Thyroid gland (tissue), 4 donors: ENCODE measurements at regions not wholly inside any gene's neighbourhood (a gene's known extent, or its start where the extent isn't known, plus 50 kb on each side); places are given as distances from the start of the nearest gene placed in this dataset.

Source experiments
- POLR2A ChIP-seq, 2 donors: fragments of 450-650 bp; IDR thresholded peaks; one replicate each; pipeline ENCODE4 v1.6.1; 2017; ENCODE audit warnings: antibody characterized with exemption in 2 of 2, mild to moderate bottlenecking in 2 of 2, moderate library complexity in 1 of 2
- TF ChIP-seq, protein P1 (sequence below), 6 experiments: fragments of 200-600 bp in 3 of 6; fragments of 450-650 bp in 3 of 6; sonication (generic) in 3 of 6; IDR thresholded peaks; one replicate each; pipeline ENCODE4 v1.5.1; 2016 to 2019; ENCODE audit warnings: antibody characterized with exemption in 6 of 6, mild to moderate bottlenecking in 2 of 6, inconsistent platforms in 1 of 6, moderate library complexity in 1 of 6

DNA sequence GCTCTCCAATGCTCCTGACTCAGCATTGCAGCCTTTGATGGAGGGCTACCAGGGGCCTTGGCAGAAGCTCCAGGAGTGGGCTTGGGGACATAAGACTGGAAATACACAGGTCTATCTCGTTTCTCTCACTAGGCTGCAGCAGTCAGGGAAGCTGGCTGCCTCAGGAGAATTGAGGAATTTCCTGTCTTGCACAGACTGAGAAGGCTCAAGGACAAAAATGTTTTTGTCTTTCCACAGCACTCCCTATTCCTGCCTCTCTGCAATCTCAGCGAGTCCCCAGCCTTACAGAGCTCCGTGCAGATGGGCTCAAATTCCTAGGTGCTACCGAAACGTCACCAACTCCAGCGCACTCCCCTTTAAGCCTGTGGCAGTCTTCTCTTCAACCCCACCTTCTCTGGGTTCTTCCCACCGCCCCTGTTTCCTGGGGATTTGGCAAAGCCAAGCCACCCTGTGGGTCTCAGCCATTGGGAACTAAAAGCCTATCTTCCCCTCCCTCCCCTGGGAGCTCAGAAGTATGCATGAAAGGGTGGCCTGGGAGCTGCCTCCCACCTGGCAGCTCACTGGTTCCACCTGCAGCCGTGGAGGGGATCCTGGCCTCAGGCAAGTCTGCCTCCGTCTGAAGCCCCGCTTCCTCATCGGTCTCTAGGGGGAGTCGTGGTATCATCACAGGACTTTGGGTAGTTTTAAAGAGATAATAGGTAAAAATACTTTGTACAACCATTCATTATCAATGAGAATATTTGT is 322.6 kb upstream of the FRG2C start:
- TF ChIP-seq, protein P1, sequence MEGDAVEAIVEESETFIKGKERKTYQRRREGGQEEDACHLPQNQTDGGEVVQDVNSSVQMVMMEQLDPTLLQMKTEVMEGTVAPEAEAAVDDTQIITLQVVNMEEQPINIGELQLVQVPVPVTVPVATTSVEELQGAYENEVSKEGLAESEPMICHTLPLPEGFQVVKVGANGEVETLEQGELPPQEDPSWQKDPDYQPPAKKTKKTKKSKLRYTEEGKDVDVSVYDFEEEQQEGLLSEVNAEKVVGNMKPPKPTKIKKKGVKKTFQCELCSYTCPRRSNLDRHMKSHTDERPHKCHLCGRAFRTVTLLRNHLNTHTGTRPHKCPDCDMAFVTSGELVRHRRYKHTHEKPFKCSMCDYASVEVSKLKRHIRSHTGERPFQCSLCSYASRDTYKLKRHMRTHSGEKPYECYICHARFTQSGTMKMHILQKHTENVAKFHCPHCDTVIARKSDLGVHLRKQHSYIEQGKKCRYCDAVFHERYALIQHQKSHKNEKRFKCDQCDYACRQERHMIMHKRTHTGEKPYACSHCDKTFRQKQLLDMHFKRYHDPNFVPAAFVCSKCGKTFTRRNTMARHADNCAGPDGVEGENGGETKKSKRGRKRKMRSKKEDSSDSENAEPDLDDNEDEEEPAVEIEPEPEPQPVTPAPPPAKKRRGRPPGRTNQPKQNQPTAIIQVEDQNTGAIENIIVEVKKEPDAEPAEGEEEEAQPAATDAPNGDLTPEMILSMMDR (IDR thresholded peaks at IDR 0.05): no peak
- TF ChIP-seq POLR2A (IDR thresholded peaks at IDR 0.05): no peak
